K562 (cell line): ENCODE measurements at regions not wholly inside any gene's neighbourhood (a gene's known extent, or its start where the extent isn't known, plus 50 kb on each side); places are given as distances from the start of the nearest gene placed in this dataset.

Experiments
- BHLHE40 ChIP-seq: IDR thresholded peaks from 2 replicates; pipeline ENCODE4 v1.6.1; 2011; ENCODE audit warnings: low read length, improper control_type of control experiment
- CTCF ChIP-seq, 3 experiments: IDR thresholded peaks in 2 of 3; conservative IDR thresholded peaks in 1 of 3; 2 replicates each; pipeline ENCODE4 v1.5.1; 2011 to 2012; ENCODE audit warnings: low read length in 3 of 3, mild to moderate bottlenecking in 3 of 3, control low read depth in 2 of 3, improper control_type of control experiment in 1 of 3, inconsistent platforms in 1 of 3, low read depth in 1 of 3, mixed read lengths in 1 of 3, moderate library complexity in 1 of 3; ENCODE audit not compliant: insufficient read depth in 2 of 3
- HDAC6 ChIP-seq: IDR thresholded peaks from 2 replicates; pipeline ENCODE4 v1.6.1; 2012; ENCODE audit warnings: low read depth, mild to moderate bottlenecking, control low read depth, inconsistent platforms, low read length, moderate library complexity
- RERE ChIP-seq: sonication (generic); formaldehyde crosslinking; IDR thresholded peaks from 2 replicates; pipeline ENCODE4 v1.8.0; 2023; ENCODE audit warnings: missing genetic modification reagents, mild to moderate bottlenecking, borderline replicate concordance
- ZBTB11 ChIP-seq, 3 experiments: fragments of 200-800 bp in 1 of 3; fragments of 250-450 bp in 1 of 3; fragments of 450-650 bp in 1 of 3; sonication (Bioruptor Pico) in 1 of 3; sonication (Bioruptor generic) in 1 of 3; formaldehyde crosslinking in 1 of 3; IDR thresholded peaks; 2 replicates each; pipeline versions ENCODE4 v1.6.1 to v1.8.0; 2016 to 2022; ENCODE audit warnings: mild to moderate bottlenecking in 2 of 3, missing genetic modification characterization in 2 of 3, missing compliant biosample characterization in 1 of 3, moderate library complexity in 1 of 3
- ZNF717 ChIP-seq: fragments of 250-450 bp; sonication (Bioruptor Pico); IDR thresholded peaks from 2 replicates; pipeline ENCODE4 v1.5.0; 2021
- TF ChIP-seq, protein P1 (sequence below), 2 experiments: fragments of 450-650 bp; IDR thresholded peaks; 2 replicates each; pipeline ENCODE4 v1.6.1; 2016; ENCODE audit warnings: mild to moderate bottlenecking in 2 of 2, borderline replicate concordance in 1 of 2, low read depth in 1 of 2, moderate library complexity in 1 of 2

DNA sequence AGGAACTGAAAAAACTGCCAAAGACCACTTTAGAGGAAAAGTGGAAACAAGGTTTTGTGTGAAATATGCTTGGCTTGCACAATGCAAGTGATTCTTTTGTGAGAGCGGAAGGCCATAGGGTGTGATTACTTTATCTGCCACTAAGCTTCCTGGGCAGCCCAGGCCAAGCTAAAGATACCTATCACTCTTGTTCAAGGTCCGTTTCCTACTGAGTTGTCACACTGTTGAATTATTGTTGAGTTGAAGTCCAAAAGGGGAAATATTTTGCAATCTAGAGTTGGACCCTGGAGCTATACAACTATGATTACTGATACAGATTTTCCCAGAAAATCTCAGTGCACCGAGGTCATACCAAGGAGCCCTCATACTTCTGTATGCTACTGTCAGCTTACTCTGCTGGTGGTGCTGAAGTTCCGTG is 72.7 kb upstream of the CTAGE1 start:
- no peak for TF ChIP-seq RERE (CRISPR knock-in tag)
- no peak for TF ChIP-seq BHLHE40
- no peak for TF ChIP-seq ZNF717 (CRISPR knock-in tag)
- peak in 2 of 3 experiments; percentile 32 to 37; a peak in 2 of 6 replicates for TF ChIP-seq CTCF (IDR thresholded peaks at IDR 0.05 in 2 of 3, conservative IDR thresholded peaks at IDR 0.05 in 1 of 3; ENCODE audit: insufficient read depth in 2 of 3, low read depth in 1 of 3, low read length in 3 of 3)
- TF ChIP-seq HDAC6: no peak
- TF ChIP-seq ZBTB11 (CRISPR knock-in tag; IDR thresholded peaks at IDR 0.05): no peak
- TF ChIP-seq, protein P1, sequence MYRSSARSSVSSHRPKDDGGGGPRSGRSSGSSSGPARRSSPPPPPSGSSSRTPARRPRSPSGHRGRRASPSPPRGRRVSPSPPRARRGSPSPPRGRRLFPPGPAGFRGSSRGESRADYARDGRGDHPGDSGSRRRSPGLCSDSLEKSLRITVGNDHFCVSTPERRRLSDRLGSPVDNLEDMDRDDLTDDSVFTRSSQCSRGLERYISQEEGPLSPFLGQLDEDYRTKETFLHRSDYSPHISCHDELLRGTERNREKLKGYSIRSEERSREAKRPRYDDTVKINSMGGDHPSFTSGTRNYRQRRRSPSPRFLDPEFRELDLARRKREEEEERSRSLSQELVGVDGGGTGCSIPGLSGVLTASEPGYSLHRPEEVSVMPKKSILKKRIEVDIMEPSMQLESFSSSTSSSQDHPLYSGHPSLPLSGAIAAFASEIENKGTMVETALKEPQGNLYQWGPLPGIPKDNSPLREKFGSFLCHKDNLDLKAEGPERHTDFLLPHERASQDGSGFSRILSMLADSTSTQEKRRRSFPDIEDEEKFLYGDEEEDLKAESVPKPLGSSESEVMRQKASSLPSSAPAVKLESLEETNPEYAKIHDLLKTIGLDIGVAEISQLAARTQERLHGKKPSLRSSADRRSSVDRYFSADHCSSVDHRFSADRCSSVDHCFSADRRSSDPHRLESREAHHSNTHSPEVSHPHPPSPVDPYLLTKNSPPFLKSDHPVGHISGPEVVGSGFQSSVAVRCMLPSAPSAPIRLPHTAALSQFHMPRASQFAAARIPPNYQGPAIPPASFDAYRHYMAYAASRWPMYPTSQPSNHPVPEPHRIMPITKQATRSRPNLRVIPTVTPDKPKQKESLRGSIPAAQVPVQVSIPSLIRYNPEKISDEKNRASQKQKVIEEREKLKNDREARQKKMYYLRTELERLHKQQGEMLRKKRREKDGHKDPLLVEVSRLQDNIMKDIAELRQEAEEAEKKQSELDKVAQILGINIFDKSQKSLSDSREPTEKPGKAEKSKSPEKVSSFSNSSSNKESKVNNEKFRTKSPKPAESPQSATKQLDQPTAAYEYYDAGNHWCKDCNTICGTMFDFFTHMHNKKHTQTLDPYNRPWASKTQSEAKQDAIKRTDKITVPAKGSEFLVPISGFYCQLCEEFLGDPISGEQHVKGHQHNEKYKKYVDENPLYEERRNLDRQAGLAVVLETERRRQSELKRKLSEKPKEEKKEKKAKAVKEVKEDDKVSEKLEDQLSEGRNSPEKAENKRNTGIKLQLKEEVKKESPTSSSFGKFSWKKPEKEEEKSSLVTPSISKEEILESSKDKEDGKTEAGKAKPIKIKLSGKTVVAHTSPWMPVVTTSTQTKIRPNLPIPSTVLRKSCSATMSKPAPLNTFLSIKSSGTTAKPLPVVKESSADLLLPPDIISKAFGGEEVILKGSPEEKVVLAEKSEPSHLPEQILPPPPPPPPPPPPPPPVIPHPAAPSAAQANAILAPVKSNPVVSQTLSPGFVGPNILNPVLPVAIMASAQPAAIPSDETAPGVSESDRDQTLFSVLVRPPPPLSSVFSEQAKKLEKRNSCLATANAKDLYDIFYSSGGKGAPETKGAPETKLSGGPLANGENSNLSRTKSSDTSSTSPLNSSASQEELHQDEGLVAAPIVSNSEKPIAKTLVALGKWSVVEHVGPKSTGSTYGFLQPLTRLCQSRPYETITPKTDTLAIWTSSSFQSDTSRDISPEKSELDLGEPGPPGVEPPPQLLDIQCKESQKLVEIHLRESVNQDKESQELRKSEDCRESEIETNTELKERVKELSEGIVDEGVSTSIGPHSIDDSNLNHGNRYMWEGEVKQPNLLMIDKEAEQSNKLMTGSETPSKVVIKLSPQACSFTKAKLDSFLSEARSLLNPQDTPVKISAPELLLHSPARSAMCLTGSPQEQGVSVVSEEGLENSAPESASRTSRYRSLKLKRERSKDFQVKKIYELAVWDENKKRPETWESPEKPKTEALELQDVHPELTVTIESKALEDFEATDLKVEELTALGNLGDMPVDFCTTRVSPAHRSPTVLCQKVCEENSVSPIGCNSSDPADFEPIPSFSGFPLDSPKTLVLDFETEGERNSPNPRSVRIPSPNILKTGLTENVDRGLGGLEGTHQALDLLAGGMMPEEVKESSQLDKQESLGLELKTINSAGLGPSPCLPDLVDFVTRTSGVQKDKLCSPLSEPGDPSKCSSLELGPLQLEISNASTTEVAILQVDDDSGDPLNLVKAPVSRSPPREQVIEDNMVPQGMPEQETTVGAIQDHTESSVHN (IDR thresholded peaks at IDR 0.05; ENCODE audit: borderline replicate concordance in 1 of 2, low read depth in 1 of 2): no peak
